ENCODE measurements at regions not wholly inside any gene's neighbourhood (a gene's known extent, or its start where the extent isn't known, plus 50 kb on each side); places are given as distances from the start of the nearest gene placed in this dataset.

DNA sequence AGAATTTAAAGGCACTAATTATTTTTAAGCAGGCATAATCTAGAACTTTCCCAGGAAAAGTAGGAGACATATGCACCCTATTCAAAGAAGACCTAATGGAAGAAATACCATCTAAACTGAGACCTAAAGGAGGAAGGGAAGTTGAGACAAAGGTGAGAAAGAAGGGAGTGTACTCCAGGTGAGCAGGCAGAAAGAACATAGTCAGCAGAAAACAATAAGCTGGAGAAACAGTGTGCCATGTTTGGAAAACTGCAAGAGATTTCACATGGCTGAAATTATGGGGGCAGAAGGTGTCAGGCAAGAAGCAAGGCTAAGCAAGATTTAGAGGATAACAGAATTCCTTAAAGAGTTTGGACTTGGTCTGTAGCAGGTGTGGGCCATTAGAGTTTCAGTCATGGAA, 167.0 kb upstream of the USP25 start:
- TF ChIP-seq, protein P1, sequence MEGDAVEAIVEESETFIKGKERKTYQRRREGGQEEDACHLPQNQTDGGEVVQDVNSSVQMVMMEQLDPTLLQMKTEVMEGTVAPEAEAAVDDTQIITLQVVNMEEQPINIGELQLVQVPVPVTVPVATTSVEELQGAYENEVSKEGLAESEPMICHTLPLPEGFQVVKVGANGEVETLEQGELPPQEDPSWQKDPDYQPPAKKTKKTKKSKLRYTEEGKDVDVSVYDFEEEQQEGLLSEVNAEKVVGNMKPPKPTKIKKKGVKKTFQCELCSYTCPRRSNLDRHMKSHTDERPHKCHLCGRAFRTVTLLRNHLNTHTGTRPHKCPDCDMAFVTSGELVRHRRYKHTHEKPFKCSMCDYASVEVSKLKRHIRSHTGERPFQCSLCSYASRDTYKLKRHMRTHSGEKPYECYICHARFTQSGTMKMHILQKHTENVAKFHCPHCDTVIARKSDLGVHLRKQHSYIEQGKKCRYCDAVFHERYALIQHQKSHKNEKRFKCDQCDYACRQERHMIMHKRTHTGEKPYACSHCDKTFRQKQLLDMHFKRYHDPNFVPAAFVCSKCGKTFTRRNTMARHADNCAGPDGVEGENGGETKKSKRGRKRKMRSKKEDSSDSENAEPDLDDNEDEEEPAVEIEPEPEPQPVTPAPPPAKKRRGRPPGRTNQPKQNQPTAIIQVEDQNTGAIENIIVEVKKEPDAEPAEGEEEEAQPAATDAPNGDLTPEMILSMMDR (IDR thresholded peaks at IDR 0.05) = no peak
- TF ChIP-seq POLR2AphosphoS5 (IDR thresholded peaks at IDR 0.05) = no peak
